B cell (primary cell): ENCODE measurements at regions not wholly inside any gene's neighbourhood (a gene's known extent, or its start where the extent isn't known, plus 50 kb on each side); places are given as distances from the start of the nearest gene placed in this dataset.

Experiments used
- ATAC-seq: fragments of 200-7000 bp; cut with Tn5 transposase; one replicate; pipeline ENCODE4 v1.10.0; 2021; ENCODE audit warnings: low read depth, mild to moderate bottlenecking, moderate number of reproducible peaks, moderate library complexity
- CTCF ChIA-PET: fragments of 350-600 bp; sonication (Branson Sonifier 250); formaldehyde crosslinking; loops from one replicate; lab custom pipeline; 2021; ENCODE audit warnings: antibody characterized with exemption, inconsistent platforms; lab: Charles Lee
- POLR2A ChIA-PET: fragments of 350-600 bp; sonication (Branson Sonifier 250); formaldehyde crosslinking; loops from one replicate; lab custom pipeline; 2021; ENCODE audit warnings: antibody characterized with exemption; lab: Charles Lee
- DNase-seq: peaks from one replicate; pipeline ENCODE4 v3.0.0; 2013
- H2AFZ ChIP-seq: 2 replicates; pipeline ENCODE4 v1.6.1; 2012; ENCODE audit warnings: mild to moderate bottlenecking, low read depth, low read length; ENCODE audit not compliant: insufficient read depth, poor library complexity, severe bottlenecking
- H3K27ac ChIP-seq, 2 donors: 1 replicate in 1 of 2; 2 replicates in 1 of 2; pipeline ENCODE4 v1.5.1; 2012 to 2013; ENCODE audit warnings: low read length in 2 of 2, mild to moderate bottlenecking in 2 of 2, moderate library complexity in 1 of 2
- H3K27me3 ChIP-seq, 4 experiments: fragments of 200-600 bp in 1 of 4; sonication (generic) in 1 of 4; replicated peaks in 1 of 4; 1 replicate in 2 of 4; 2 replicates in 2 of 4; pipeline versions ENCODE4 v1.6.1 to v1.7.0; 2013 to 2016; ENCODE audit warnings: low read length in 3 of 4, mild to moderate bottlenecking in 2 of 4, mixed read lengths in 1 of 4, moderate library complexity in 1 of 4; ENCODE audit not compliant: insufficient read depth in 4 of 4, control insufficient read depth in 3 of 4; ENCODE audit errors: control extremely low read depth in 1 of 4
- H3K36me3 ChIP-seq, 2 experiments: replicated peaks in 1 of 2; 1 replicate in 1 of 2; 2 replicates in 1 of 2; pipeline versions ENCODE4 v1.6.1 to v1.7.1; 2013; ENCODE audit warnings: low read length in 1 of 2; ENCODE audit not compliant: insufficient read depth in 2 of 2, control insufficient read depth in 1 of 2; ENCODE audit errors: control extremely low read depth in 1 of 2, extremely low read depth in 1 of 2
- H3K4me1 ChIP-seq, 2 donors: fragments of 200-600 bp in 1 of 2; sonication (generic) in 1 of 2; 1 replicate in 1 of 2; 2 replicates in 1 of 2; pipeline versions ENCODE4 v1.5.1 to v1.6.1; 2013 to 2017; ENCODE audit warnings: low read length in 2 of 2; ENCODE audit not compliant: control insufficient read depth in 2 of 2, insufficient read depth in 2 of 2
- H3K4me2 ChIP-seq: replicated peaks from 2 replicates; pipeline ENCODE3; 2012; ENCODE audit warnings: mild to moderate bottlenecking, low read depth, low read length; ENCODE audit not compliant: poor library complexity, severe bottlenecking
- H3K4me3 ChIP-seq, 5 experiments: fragments of 200-600 bp in 1 of 5; sonication (generic) in 1 of 5; 1 replicate in 3 of 5; 2 replicates in 2 of 5; pipeline versions ENCODE4 v1.5.1 to v1.7.0; 2011 to 2016; ENCODE audit warnings: low read length in 4 of 5, mild to moderate bottlenecking in 4 of 5, low read depth in 2 of 5, control low read depth in 1 of 5, moderate library complexity in 1 of 5; ENCODE audit not compliant: insufficient read depth in 1 of 5; ENCODE audit errors: control extremely low read depth in 1 of 5, extremely low read depth in 1 of 5
- H3K79me2 ChIP-seq: fragments of 200-600 bp; sonication (generic); one replicate; pipeline ENCODE4 v1.6.0; 2016; ENCODE audit warnings: low read length; ENCODE audit not compliant: control insufficient read depth, insufficient read depth
- H3K9ac ChIP-seq: fragments of 200-600 bp; sonication (generic); 2 replicates; pipeline ENCODE4 v1.6.1; 2017; ENCODE audit warnings: mild to moderate bottlenecking, low read length, moderate library complexity
- H3K9me3 ChIP-seq, 3 donors: one replicate each; pipeline versions ENCODE4 v1.6.1 to v1.7.1; 2013; ENCODE audit warnings: low read length in 2 of 3; ENCODE audit not compliant: control insufficient read depth in 2 of 3, insufficient read depth in 1 of 3; ENCODE audit errors: control extremely low read depth in 1 of 3
- H4K20me1 ChIP-seq: 2 replicates; pipeline ENCODE4 v1.6.0; 2012; ENCODE audit warnings: mild to moderate bottlenecking, low read length; ENCODE audit not compliant: insufficient read depth, control insufficient read depth, poor library complexity, severe bottlenecking
- H3K27ac Mint-ChIP-seq: one replicate; pipeline ENCODE4 v1.8.0; 2021; ENCODE audit warnings: mixed read lengths
- H3K27me3 Mint-ChIP-seq: one replicate; pipeline ENCODE4 v1.8.0; 2021; ENCODE audit warnings: mixed read lengths
- H3K4me1 Mint-ChIP-seq: one replicate; pipeline ENCODE4 v1.8.0; 2021; ENCODE audit warnings: mixed read lengths
- H3K4me3 Mint-ChIP-seq: one replicate; pipeline ENCODE4 v1.8.0; 2021; ENCODE audit warnings: mixed read lengths
- H3K9me3 Mint-ChIP-seq: one replicate; pipeline ENCODE4 v1.8.0; 2022; ENCODE audit warnings: mixed read lengths; ENCODE audit not compliant: insufficient read depth
- EZH2 ChIP-seq: IDR thresholded peaks from 2 replicates; pipeline ENCODE4 v1.6.1; 2012; ENCODE audit warnings: borderline replicate concordance, low read depth, mild to moderate bottlenecking, moderate library complexity, low read length; ENCODE audit not compliant: insufficient read depth, poor library complexity, severe bottlenecking
- WGBS: methylation state at CpG from one replicate; pipeline ENCODE4 v1.1.5; 2013; ENCODE audit warnings: missing lambda C conversion rate; ENCODE audit not compliant: insufficient coverage; 5-methylcytosine and 5-hydroxymethylcytosine counted together
- intact Hi-C: fragments of 100-400 bp; cut with micrococcal nuclease; formaldehyde crosslinking; loops from one replicate; pipeline ENCODE4 v1.10.0; 2022
- TF ChIP-seq, protein P1 (sequence below): fragments of 200-600 bp; IDR thresholded peaks from one replicate; pipeline ENCODE4 v1.8.0; 2022; ENCODE audit warnings: antibody characterized with exemption, mild to moderate bottlenecking

- H3K9me3 Mint-ChIP-seq: no peaks in the 10 kb centered on the region
- Histone ChIP-seq H3K9me3 (no peaks in the 10 kb centered on the region), H3K4me3 (no peak overlapping the region), H3K4me2 (no peak overlapping the region), H3K27me3 (no peaks in the 10 kb centered on the region), H3K27ac (no peak overlapping the region), H2AFZ (no peak overlapping the region), H3K79me2 (no peaks in the 10 kb centered on the region), H3K36me3 (no peaks in the 10 kb centered on the region), H4K20me1 (no peaks in the 10 kb centered on the region), H3K9ac (no peak overlapping the region), H3K4me1 (no peaks in the 10 kb centered on the region)
- TF ChIP-seq, protein P1, sequence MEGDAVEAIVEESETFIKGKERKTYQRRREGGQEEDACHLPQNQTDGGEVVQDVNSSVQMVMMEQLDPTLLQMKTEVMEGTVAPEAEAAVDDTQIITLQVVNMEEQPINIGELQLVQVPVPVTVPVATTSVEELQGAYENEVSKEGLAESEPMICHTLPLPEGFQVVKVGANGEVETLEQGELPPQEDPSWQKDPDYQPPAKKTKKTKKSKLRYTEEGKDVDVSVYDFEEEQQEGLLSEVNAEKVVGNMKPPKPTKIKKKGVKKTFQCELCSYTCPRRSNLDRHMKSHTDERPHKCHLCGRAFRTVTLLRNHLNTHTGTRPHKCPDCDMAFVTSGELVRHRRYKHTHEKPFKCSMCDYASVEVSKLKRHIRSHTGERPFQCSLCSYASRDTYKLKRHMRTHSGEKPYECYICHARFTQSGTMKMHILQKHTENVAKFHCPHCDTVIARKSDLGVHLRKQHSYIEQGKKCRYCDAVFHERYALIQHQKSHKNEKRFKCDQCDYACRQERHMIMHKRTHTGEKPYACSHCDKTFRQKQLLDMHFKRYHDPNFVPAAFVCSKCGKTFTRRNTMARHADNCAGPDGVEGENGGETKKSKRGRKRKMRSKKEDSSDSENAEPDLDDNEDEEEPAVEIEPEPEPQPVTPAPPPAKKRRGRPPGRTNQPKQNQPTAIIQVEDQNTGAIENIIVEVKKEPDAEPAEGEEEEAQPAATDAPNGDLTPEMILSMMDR: no peak
- TF ChIP-seq EZH2: no peak
- ChIA-PET CTCF (no interaction called here), POLR2A (no interaction called here)
- no peaks in the 10 kb centered on the region for H3K4me1 Mint-ChIP-seq
- intact Hi-C loops: no loop called here
- H3K27me3 Mint-ChIP-seq: no peaks in the 10 kb centered on the region
- DNase-seq: no peak
- no peak for ATAC-seq
- no CpG with 5 or more reads among the region's 4 CpGs for WGBS
- H3K27ac Mint-ChIP-seq: no peak overlapping the region
- no peak overlapping the region for H3K4me3 Mint-ChIP-seq
These were observed 541.6 kb downstream of the SLC4A3 start for GRCh38 chr2:220168891-220169546.

- 75% methylated on average over 2 of the region's 2 CpGs for WGBS
- POLR2A ChIA-PET: no interaction called here
These were observed 547.4 kb downstream of the SLC4A3 start for GRCh38 chr2:220174826-220175225.

More at GRCh38 chr2:220174826-220175225, 547.4 kb downstream of the SLC4A3 start:
- Histone ChIP-seq H3K27ac (no peak overlapping the region), H3K9ac (no peak overlapping the region), H3K4me3 (no peak overlapping the region), H3K9me3 (peaks cover 0 to 4% (median 0%) of the 10 kb centered on the region in 3 donors), H3K79me2 (no peaks in the 10 kb centered on the region), H3K27me3 (no peaks in the 10 kb centered on the region), H3K4me2 (no peak overlapping the region), H2AFZ (no peak overlapping the region), H3K36me3 (no peaks in the 10 kb centered on the region), H4K20me1 (no peaks in the 10 kb centered on the region), H3K4me1 (no peaks in the 10 kb centered on the region)
- intact Hi-C loops: no loop called here
- peaks cover 2% of the 10 kb centered on the region for H3K9me3 Mint-ChIP-seq
- TF ChIP-seq, protein P1: no peak
- TF ChIP-seq EZH2: no peak
- H3K4me1 Mint-ChIP-seq: no peaks in the 10 kb centered on the region
- DNase-seq: no peak
- H3K27ac Mint-ChIP-seq: no peak overlapping the region
- no peak overlapping the region for H3K4me3 Mint-ChIP-seq
- ATAC-seq: no peak
- CTCF ChIA-PET: no interaction called here
- H3K27me3 Mint-ChIP-seq: no peaks in the 10 kb centered on the region
